ENCODE measurements at regions not wholly inside any gene's neighbourhood (a gene's known extent, or its start where the extent isn't known, plus 50 kb on each side); places are given as distances from the start of the nearest gene placed in this dataset.
A peak's percentile ranks its signal among the peaks of the same experiment; 100 is the strongest.

DNA sequence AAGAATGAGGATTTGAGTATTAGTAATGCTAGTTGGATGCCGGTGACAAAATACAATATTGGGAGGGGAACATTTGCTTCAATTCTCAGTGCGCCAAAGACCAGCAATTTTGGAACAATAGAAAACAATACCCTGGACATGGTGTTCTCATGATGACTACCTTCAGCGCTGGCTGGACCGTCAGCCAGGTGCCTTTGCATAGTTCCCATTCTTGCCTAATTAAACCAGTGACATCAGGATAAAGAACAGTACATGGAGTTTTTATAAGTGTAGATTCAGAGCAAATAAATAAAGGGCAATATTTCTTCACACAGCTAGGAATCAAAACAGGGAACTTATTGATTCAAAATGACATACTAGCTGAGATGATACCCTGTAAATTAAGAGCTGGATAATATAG is 404.8 kb upstream of the RORA start:
- DNase-seq (ENCODE audit: low read depth), result no peak

GRCh38 chr15:61629269-61629668 is 400.2 kb upstream of the RORA start:
- no peak for DNase-seq (ENCODE audit: low read depth)

DNA sequence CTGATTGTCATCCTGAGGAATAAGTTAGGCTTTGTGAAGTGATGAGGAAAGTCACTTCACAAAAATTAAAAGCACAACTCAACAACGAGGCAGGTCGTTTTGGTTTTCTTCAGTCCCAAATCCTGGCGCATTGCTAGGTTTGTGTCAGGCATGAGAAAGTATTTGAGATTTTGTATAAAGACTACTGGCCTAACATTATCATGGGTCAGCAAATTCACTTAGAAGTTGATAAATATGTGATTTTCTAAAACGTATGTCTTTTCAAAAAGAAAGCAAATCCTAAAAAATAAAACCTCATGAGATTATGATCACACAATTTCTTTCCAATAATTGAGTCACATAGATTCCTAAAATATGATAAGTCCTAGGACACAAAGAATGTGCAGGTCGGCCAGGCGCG is 395.8 kb upstream of the RORA start:
- DNase-seq (ENCODE audit: low read depth), result no peak

DNA sequence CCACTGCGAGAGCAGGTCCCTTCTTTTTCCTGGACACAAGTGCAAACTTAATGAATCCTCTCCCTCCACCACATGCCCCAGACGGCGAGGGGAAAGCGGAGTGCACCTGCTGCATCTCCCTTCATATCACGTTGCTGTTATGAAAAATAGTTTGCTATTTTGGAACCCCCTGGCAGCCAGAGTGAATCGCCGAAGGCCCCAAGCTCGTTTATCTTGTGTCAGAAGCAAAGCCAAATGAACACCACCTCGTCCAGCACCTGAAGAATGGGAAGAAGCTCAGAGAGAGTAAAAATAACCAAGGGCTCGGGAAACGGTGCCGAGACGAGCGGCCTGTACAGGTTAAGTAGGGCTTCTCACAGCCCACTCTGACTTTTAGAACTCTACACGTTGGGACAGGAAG is 394.6 kb upstream of the RORA start:
- DNase-seq (ENCODE audit: low read depth), result no peak

- DNase-seq (ENCODE audit: low read depth), result no peak
Measured at GRCh38 chr15:61621865-61622264, 392.8 kb upstream of the RORA start.

DNA sequence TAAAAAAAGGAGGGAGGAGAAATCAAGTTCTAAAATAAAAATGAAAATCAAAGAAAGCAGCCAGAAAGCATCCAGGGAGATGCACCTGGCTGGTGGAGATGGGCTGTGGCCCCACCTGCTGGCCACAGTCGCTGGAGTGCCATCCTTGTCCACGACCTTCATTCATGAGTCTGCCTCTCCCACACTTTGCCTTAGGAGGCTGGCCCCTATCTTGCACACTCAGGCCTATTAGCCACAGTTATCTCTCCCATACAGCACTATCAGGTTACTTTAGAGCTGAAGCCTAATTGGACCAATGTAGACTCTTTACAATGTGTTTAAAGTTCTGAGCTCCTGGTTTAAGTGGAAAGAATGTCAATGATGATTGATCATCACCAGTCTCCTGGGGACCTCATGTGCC is 392.0 kb upstream of the RORA start:
- peak; percentile 4 for DNase-seq (ENCODE audit: low read depth)

GRCh38 chr15:61620151-61620550 is 391.0 kb upstream of the RORA start:
- DNase-seq (ENCODE audit: low read depth), result no peak

DNA sequence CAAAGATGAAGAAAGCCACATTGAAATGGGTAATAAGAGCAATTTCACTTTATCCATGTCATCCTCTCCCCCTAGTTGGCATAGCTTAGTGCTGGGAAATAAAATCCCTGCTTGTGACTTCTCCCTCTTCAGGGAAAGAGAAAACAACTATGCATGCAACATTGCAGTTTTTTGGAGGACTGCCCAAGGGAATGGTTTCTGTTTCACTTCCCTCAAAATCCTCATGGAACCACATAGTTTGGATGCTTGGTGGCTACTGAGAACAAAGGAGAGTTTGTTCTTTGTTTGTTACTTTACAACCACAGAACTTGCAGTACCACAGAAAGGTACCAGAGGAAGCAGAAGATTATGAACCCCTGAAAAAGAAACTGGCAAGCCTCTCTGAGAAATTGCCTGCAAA is 384.6 kb upstream of the RORA start:
- DNase-seq (ENCODE audit: low read depth), result no peak

GRCh38 chr15:61613138-61613537 is 384.0 kb upstream of the RORA start:
- DNase-seq (ENCODE audit: low read depth), result no peak

DNA sequence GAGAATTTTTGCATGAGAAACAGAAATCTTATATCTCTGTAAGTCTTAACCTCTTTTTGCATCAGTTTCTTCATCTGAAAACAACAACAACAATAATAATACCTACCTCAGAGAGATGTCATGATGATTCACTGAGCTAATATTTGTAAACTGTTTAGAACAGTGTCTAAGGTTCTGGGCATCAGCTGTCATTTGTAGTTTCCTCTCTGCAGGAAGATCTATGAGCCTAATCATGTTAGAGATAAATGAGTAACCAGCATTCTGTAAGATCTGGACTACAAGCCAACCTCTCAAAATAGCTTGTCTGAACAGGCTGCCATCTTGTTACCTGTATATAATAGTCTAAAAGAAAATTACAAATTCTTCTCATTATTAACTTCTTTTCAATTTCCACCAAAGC is 383.0 kb upstream of the RORA start:
- no peak for DNase-seq (ENCODE audit: low read depth)

GRCh38 chr15:61605343-61605742 is 376.2 kb upstream of the RORA start:
- DNase-seq (ENCODE audit: low read depth), result no peak

GRCh38 chr15:61598655-61599054 is 369.6 kb upstream of the RORA start:
- DNase-seq (ENCODE audit: low read depth), result no peak

DNA sequence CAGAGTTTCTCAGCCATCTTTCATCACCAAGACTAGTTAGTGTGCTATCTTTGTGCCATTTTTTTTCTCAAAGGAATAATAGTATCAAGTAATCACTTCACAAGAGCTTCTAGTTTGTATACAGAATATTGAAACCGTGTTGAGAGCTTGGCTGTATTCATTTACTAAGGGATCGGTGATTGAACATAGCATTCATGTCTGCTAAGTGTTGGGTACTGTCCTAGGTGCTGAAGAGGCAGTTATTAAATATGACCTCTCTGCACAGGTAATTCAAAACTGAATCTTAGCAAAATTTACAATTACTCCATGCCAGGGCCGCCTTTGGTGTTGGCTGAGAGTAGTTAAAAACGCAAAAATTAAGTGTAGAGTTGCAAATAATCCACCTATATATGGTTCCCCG is 355.3 kb upstream of the RORA start:
- DNase-seq (ENCODE audit: low read depth), result no peak

DNA sequence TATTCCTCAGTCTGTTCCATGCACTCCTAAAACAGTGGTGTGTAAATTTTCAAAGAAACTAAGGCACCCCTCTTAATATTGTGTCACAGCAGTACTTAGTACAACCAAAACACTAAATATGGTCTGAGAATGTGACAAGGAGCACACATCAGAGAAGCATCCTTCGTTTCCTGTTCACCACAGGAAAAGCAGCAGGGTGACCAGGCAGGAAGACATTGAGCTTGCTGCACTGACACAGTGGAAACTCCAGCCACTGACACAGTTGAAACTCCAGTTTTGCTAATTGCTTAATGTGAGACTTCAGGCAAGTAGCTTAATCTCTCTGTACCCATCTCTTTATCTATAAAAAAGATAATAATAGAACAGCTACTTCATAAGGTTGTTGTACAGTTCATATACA is 353.0 kb upstream of the RORA start:
- no peak for DNase-seq (ENCODE audit: low read depth)

- no peak for DNase-seq (ENCODE audit: low read depth)
Measured at GRCh38 chr15:61575597-61575996, 346.5 kb upstream of the RORA start.

DNA sequence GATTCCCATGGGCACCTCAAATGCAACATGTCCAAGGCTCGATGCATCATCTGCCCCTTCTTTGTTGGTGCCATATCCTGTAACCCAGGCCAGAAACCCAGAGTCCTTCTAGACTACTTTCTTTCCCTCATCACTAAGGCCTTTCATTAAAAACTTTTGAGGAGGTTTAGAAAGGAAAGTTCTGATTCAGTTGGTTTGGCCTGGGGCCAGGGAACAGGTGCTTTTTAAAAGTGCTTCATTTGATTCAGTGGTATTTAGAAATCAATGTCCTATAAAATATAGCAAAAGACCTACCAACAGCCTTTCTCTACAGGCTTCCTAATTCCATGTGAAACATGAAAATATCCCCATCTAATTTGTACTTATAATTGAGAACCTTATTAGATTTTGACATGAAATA is 341.9 kb upstream of the RORA start:
- DNase-seq (ENCODE audit: low read depth), result no peak

DNA sequence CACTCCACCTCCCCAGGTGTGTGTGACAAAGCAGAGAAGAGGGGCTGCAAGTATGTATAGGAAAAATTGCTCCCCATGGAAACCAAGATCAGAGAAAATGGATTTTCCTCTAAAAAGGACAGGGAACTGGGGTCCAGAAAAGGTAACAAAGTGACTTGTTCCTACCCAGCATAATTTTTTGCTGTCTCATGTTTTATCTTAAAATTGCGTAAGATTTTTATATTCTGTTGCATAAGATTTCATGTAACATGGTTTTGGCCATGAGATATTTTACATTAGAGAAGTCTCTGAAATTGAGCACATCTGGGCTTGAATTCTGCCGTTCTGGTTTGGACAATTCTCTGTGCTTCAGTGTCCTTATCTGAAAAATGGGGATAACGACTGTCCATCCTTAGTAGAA is 335.7 kb upstream of the RORA start:
- DNase-seq (ENCODE audit: low read depth), result no peak

DNA sequence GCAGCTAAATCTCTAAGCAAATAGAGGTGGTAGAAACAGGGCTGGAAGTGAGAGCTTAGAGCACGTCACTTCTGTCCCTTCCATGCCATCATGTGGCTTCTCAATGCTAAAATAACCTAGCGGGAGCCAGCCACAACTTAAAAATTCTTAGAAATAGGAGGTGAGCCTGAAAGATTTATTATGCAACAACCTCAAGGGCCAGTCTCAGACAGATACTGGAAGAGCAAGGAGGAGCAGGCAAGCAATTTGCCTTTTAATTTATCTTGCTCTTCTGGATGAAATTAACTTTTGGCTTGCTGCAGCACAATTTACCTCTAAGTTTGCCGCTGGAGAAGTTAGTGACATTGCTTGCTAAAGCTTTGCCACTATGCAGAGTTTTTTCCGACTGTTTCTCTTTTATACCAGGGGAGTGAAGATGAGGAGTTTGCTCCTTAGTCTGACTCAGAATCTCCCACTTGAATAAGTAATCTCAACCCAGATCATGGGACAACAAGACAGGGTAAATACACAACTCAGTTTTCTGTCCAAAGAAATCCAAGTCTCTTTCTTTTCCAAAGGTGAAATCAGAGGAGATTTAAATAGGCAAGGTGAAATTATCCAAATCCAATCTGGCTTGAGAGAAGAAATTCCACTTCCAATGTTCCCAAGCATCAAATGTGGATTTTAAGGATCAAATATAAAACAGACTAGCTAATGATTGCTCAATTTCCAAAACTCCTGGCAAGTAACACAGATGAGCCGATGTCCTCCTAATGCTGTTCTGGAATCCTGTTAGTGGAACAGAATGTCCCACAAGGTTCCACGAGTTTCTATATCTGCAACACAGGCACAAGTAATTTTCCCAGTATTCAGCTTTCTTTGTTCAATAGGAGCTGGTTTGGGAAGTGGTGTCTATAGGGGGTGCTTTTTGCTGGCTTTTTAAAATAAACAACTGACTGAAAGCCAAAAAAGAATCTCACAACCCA is 329.4 kb upstream of the RORA start:
- no peak for DNase-seq (ENCODE audit: low read depth)

GRCh38 chr15:61556037-61556648 is 327.0 kb upstream of the RORA start:
- DNase-seq (ENCODE audit: low read depth), result peak; percentile 83

- no peak for DNase-seq (ENCODE audit: low read depth)
Measured at GRCh38 chr15:61549727-61550126, 320.6 kb upstream of the RORA start.

GRCh38 chr15:61545763-61546162 is 316.7 kb upstream of the RORA start:
- DNase-seq (ENCODE audit: low read depth), result no peak

DNA sequence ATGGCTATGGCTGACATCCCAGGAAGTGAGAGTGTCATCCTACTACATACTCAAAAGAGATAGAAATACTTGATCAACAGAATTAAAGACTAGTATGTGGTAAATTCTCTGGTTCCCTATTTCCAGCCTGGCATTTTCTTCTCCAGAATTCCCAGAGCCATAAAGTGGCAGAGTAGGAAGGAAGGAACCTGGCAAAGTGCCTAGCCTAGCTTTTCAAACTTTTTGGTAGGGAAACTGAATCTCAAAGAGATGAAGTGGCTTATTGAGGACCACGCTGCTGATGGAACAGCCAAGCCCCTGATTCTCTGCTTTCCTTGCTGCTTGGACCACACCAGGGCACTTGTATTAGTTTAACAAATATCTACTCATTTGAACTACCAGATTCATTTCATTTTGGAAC is 312.4 kb upstream of the RORA start:
- DNase-seq (ENCODE audit: low read depth), result no peak

- no peak for DNase-seq (ENCODE audit: low read depth)
Measured at GRCh38 chr15:61537337-61537736, 308.2 kb upstream of the RORA start.
